ENCODE measurements at regions not wholly inside any gene's neighbourhood (a gene's known extent, or its start where the extent isn't known, plus 50 kb on each side); places are given as distances from the start of the nearest gene placed in this dataset.

DNA sequence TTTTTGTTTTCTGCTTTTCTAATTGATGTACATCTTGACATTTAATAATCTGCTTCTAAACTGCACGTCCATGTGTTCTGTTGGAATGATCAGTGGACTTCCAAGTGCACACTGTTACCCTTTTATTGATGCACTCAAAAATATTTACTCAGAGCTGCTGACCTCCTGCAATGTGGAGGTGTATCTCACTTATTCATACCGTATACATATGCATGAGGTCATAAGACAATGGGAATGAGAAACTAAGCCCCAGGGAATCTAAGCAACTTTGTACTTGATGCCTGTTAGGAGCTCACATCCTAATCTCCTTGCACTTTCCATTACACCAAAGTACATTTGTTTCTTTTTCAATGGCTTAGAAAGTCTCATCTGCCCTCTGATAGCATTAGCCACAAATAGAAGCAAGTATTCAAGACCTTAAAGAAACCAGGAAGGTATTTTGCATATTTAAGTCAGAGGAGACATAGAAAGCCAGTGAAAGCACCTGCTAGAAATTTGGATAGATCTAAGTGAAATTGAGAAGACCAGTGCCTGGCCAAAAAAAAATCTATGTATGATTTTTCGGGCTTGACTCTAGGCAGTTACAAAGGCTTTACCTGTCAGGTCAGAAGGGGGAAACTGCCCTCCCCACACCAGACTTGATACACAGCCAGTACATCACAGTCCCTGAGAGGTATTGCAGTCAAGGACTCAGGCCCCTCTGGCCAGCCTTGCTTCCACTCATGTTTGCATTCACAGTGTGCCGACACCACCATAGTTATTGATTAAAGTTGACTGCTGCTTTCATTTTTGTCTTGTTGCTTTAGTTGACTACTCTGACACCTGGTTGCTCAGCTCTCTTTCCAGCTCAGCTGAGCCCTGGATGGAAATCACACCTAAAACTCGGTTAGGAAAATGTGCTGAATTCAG is 391.7 kb upstream of the CYRIA start:
- DNase-seq (ENCODE audit: low spot score) = no peak
- in situ Hi-C loops (cut with MboI; ENCODE audit: low sequenced_read_pairs, unreplicated experiment) = no loop called here
- TF ChIP-seq, protein P1, sequence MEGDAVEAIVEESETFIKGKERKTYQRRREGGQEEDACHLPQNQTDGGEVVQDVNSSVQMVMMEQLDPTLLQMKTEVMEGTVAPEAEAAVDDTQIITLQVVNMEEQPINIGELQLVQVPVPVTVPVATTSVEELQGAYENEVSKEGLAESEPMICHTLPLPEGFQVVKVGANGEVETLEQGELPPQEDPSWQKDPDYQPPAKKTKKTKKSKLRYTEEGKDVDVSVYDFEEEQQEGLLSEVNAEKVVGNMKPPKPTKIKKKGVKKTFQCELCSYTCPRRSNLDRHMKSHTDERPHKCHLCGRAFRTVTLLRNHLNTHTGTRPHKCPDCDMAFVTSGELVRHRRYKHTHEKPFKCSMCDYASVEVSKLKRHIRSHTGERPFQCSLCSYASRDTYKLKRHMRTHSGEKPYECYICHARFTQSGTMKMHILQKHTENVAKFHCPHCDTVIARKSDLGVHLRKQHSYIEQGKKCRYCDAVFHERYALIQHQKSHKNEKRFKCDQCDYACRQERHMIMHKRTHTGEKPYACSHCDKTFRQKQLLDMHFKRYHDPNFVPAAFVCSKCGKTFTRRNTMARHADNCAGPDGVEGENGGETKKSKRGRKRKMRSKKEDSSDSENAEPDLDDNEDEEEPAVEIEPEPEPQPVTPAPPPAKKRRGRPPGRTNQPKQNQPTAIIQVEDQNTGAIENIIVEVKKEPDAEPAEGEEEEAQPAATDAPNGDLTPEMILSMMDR (IDR thresholded peaks at IDR 0.05; ENCODE audit: borderline replicate concordance, control extremely low read depth, extremely low read depth, insufficient read depth, missing control alignments) = no peak

DNA sequence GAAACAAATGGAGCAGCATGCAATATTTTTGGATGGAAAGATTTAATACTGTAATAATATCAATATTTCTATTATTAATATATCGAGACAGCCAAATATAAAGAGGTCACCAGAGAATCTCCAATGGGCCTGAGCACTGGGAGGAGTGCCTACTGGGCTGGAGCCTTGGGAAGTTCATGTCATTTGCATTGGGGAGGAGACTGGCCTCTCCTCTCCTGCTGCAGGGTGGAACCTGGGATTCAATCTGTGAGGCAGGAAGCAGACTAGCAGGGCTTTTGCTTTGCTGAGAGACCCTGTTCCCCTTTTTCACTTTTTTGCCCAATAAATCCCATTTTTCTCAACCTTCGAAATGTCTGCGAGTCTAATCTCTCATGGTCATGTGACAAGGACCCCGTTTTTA is 390.6 kb upstream of the CYRIA start:
- no peak for DNase-seq (ENCODE audit: low spot score)
- in situ Hi-C loops (cut with MboI; ENCODE audit: low sequenced_read_pairs, unreplicated experiment) = no loop called here
- TF ChIP-seq, protein P1 (IDR thresholded peaks at IDR 0.05; ENCODE audit: borderline replicate concordance, control extremely low read depth, extremely low read depth, insufficient read depth, missing control alignments) = no peak

DNA sequence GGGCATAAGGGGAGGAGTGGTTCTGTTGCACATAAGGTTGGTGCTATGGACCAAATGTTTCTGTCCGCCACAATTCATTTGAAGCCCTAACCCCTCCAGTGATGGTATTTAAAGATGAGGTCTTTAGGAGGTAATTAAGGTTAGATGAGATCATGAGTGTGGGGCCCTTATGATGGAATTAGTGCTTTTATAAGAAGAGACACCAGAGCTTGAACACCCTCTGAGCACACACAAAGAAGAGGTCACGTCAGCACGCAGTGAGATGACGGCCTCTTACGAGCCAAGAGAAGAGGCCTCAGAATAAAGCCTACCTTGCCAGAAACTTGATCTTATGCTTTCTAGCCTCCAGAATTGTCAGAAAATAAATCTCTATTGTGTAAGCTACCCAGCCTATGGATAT is 386.4 kb upstream of the CYRIA start:
- in situ Hi-C loops (cut with MboI; ENCODE audit: low sequenced_read_pairs, unreplicated experiment) = no loop called here
- DNase-seq (ENCODE audit: low spot score) = no peak
- TF ChIP-seq, protein P1 (IDR thresholded peaks at IDR 0.05; ENCODE audit: borderline replicate concordance, control extremely low read depth, extremely low read depth, insufficient read depth, missing control alignments) = no peak

DNA sequence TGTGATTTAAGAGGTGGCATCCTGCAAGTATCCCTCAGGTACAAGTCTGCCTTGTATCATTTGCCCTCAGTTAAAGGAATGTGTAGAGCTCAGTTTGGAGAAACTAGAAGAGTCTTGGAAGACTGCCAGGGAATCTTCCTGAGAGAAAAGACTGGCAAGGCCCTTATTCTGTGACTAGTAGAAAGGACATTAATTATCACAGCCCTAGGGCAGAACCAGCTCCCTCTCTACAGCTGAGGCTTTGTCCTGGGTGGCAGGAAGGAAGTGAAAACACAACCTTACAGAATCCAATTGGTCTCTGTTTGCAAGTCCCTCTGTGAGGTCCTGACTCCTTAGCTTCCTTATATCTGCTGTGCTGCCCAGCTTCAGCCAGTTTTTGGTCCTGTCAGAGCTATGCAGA is 385.9 kb upstream of the CYRIA start:
- TF ChIP-seq, protein P1 (IDR thresholded peaks at IDR 0.05; ENCODE audit: borderline replicate concordance, control extremely low read depth, extremely low read depth, insufficient read depth, missing control alignments) = no peak
- in situ Hi-C loops (cut with MboI; ENCODE audit: low sequenced_read_pairs, unreplicated experiment) = no loop called here
- no peak for DNase-seq (ENCODE audit: low spot score)

DNA sequence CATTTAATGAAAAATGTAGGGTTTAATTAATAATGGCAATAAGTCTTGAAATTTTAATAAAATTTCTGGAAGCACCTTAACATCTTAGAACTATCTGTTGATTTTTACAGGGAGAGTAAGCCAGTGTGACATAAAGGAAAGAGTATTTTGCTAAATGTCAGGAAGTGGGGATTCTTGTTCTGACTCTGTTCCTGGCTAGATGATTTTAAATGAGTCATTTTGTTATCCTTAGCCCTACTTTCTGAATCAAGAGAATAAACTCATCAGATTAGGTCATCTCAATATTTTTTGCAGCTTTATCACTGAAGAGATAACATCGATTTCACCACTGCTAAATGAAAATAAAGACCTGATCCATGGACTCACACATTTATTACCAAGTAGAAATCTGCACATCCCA is 377.5 kb upstream of the CYRIA start:
- TF ChIP-seq, protein P1 (IDR thresholded peaks at IDR 0.05; ENCODE audit: borderline replicate concordance, control extremely low read depth, extremely low read depth, insufficient read depth, missing control alignments) = no peak
- in situ Hi-C loops (cut with MboI; ENCODE audit: low sequenced_read_pairs, unreplicated experiment) = no loop called here
- no peak for DNase-seq (ENCODE audit: low spot score)

DNA sequence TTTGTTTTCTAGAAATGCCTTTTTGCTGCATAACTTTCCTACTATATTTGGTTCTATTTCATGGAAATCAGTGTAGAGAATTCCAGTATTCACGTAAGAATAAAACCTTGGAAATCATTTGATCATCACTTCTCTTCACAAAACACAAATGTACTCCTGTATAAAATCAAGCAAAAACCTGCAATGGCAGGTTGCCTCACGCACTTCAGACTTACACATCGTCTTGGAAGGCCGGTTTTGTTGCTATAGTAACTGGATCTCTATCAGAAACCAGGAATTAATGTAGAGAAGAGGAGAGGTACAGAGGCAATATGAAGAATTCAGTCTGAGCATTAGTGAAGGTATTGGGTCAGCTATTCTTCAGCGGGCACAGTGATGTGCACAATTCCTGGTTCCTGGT is 370.7 kb upstream of the CYRIA start:
- in situ Hi-C loops (cut with MboI; ENCODE audit: low sequenced_read_pairs, unreplicated experiment) = no loop called here
- no peak for DNase-seq (ENCODE audit: low spot score)
- TF ChIP-seq, protein P1 (IDR thresholded peaks at IDR 0.05; ENCODE audit: borderline replicate concordance, control extremely low read depth, extremely low read depth, insufficient read depth, missing control alignments) = no peak

Data from GM13976 (cell line).